ENCODE measurements at regions not wholly inside any gene's neighbourhood (a gene's known extent, or its start where the extent isn't known, plus 50 kb on each side); places are given as distances from the start of the nearest gene placed in this dataset.

- no peak for DNase-seq
These were observed 113.3 kb upstream of the KIF5B start for GRCh38 chr10:32169556-32169955.

- no peak for DNase-seq
These were observed 111.2 kb upstream of the KIF5B start for GRCh38 chr10:32167450-32167849.

- no peak for DNase-seq
These were observed 110.1 kb upstream of the KIF5B start for GRCh38 chr10:32166365-32166764.

GRCh38 chr10:32163762-32164148 is 107.5 kb upstream of the KIF5B start:
- DNase-seq, result no peak

GRCh38 chr10:32163071-32163761 is 107.0 kb upstream of the KIF5B start:
- no peak for DNase-seq

GRCh38 chr10:32161586-32161985 is 105.4 kb upstream of the KIF5B start:
- no peak for DNase-seq

GRCh38 chr10:32160864-32161263 is 104.6 kb upstream of the KIF5B start:
- no peak for DNase-seq

GRCh38 chr10:32159264-32159663 is 103.0 kb upstream of the KIF5B start:
- no peak for DNase-seq

- DNase-seq, result no peak
These were observed 99.8 kb upstream of the KIF5B start for GRCh38 chr10:32156031-32156495.

GRCh38 chr10:32155075-32155516 is 98.9 kb upstream of the KIF5B start:
- no peak for DNase-seq

GRCh38 chr10:32153931-32154330 is 97.7 kb upstream of the KIF5B start:
- DNase-seq, result no peak

- DNase-seq, result no peak
These were observed 97.0 kb upstream of the KIF5B start for GRCh38 chr10:32153252-32153651.

GRCh38 chr10:32151871-32152270 is 95.6 kb upstream of the KIF5B start:
- no peak for DNase-seq

GRCh38 chr10:32150532-32151101 is 94.4 kb upstream of the KIF5B start:
- DNase-seq, result no peak

- DNase-seq, result no peak
These were observed 93.2 kb upstream of the KIF5B start for GRCh38 chr10:32149252-32149955.

GRCh38 chr10:32148864-32149251 is 92.6 kb upstream of the KIF5B start:
- DNase-seq, result no peak

GRCh38 chr10:32147730-32148129 is 91.5 kb upstream of the KIF5B start:
- DNase-seq, result no peak

GRCh38 chr10:32146166-32146565 is 89.9 kb upstream of the KIF5B start:
- no peak for DNase-seq

GRCh38 chr10:32144817-32145688 is 88.8 kb upstream of the KIF5B start:
- DNase-seq, result no peak

GRCh38 chr10:32143302-32143847 is 87.2 kb upstream of the KIF5B start:
- DNase-seq, result no peak

GRCh38 chr10:32142646-32143045 is 86.4 kb upstream of the KIF5B start:
- DNase-seq, result no peak
